Tibial artery (tissue), 4 donors: ENCODE measurements at regions not wholly inside any gene's neighbourhood (a gene's known extent, or its start where the extent isn't known, plus 50 kb on each side); places are given as distances from the start of the nearest gene placed in this dataset.

Experiments
- DNase-seq, 2 donors: peaks; one replicate each; pipeline ENCODE4 v3.0.0-alpha.2; 2019
- H3K27ac ChIP-seq, 2 donors: fragments of 200-600 bp; sonication (generic) in 1 of 2; 1 replicate in 1 of 2; 2 replicates in 1 of 2; pipeline ENCODE4 v1.5.1; 2018 to 2019; ENCODE audit warnings: mild to moderate bottlenecking in 1 of 2
- H3K27me3 ChIP-seq, 2 donors: fragments of 200-600 bp; sonication (generic) in 1 of 2; one replicate each; pipeline versions ENCODE4 v1.5.1 to v1.6.0; 2016 to 2019
- H3K36me3 ChIP-seq, 3 donors: fragments of 200-600 bp; sonication (generic) in 2 of 3; one replicate each; pipeline ENCODE4 v1.5.1; 2016 to 2019; ENCODE audit warnings: mild to moderate bottlenecking in 2 of 3
- H3K4me1 ChIP-seq, 4 donors: fragments of 200-600 bp; sonication (generic) in 2 of 4; 1 replicate in 3 of 4; 2 replicates in 1 of 4; pipeline ENCODE4 v1.5.1; 2016 to 2019
- H3K4me3 ChIP-seq, 2 donors: fragments of 200-600 bp; sonication (generic) in 1 of 2; 1 replicate in 1 of 2; 2 replicates in 1 of 2; pipeline ENCODE4 v1.5.1; 2018 to 2019; ENCODE audit warnings: mild to moderate bottlenecking in 2 of 2
- H3K9me3 ChIP-seq, 3 donors: fragments of 200-600 bp; sonication (generic) in 1 of 3; one replicate each; pipeline ENCODE4 v1.5.1; 2016 to 2019
- intact Hi-C: fragments of 100-400 bp; cut with DNase I; formaldehyde crosslinking; loops from one replicate; pipeline ENCODE4 v1.15.0; 2023; ENCODE audit warnings: low total_unique reads
- TF ChIP-seq, protein P1 (sequence below), 2 experiments: fragments of 200-600 bp in 1 of 2; fragments of 450-650 bp in 1 of 2; IDR thresholded peaks; one replicate each; pipeline ENCODE4 v1.5.1; 2017 to 2019; ENCODE audit warnings: antibody characterized with exemption in 2 of 2, mild to moderate bottlenecking in 1 of 2, moderate library complexity in 1 of 2

DNA sequence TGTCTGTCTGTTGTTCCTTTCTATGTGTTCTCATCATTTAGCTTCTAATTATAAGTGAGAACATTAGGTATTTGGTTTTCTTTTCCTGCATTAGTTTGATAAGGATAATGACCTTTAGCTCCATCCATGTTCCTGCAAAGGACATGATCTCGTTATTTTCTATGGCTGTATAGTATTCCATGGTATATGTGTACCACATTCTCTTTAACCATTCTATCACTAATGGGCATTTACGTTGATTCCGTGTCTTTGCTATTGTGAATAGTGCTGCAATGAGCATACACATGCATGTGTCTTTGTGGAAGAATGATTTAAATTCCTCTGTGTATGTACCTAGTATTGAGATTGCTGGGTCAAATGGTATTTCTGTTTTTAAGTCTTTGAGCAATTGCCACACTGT, 1799.7 kb downstream of the SLITRK5 start:
- Histone ChIP-seq H3K36me3 (no peaks in the 10 kb centered on the region), H3K9me3 (no peaks in the 10 kb centered on the region), H3K4me3 (no peak overlapping the region), H3K27ac (no peak overlapping the region), H3K27me3 (no peaks in the 10 kb centered on the region), H3K4me1 (no peaks in the 10 kb centered on the region)
- TF ChIP-seq, protein P1, sequence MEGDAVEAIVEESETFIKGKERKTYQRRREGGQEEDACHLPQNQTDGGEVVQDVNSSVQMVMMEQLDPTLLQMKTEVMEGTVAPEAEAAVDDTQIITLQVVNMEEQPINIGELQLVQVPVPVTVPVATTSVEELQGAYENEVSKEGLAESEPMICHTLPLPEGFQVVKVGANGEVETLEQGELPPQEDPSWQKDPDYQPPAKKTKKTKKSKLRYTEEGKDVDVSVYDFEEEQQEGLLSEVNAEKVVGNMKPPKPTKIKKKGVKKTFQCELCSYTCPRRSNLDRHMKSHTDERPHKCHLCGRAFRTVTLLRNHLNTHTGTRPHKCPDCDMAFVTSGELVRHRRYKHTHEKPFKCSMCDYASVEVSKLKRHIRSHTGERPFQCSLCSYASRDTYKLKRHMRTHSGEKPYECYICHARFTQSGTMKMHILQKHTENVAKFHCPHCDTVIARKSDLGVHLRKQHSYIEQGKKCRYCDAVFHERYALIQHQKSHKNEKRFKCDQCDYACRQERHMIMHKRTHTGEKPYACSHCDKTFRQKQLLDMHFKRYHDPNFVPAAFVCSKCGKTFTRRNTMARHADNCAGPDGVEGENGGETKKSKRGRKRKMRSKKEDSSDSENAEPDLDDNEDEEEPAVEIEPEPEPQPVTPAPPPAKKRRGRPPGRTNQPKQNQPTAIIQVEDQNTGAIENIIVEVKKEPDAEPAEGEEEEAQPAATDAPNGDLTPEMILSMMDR (IDR thresholded peaks at IDR 0.05) = no peak
- intact Hi-C loops = no loop called here
- no peak for DNase-seq

GRCh38 chr13:89474432-89474831, 1803.3 kb downstream of the SLITRK5 start:
- no peak for DNase-seq
- intact Hi-C loops = no loop called here
- H3K4me3 ChIP-seq = no peak overlapping the region
- H3K36me3 ChIP-seq = no peaks in the 10 kb centered on the region
- H3K27ac ChIP-seq = no peak overlapping the region
- H3K9me3 ChIP-seq = no peaks in the 10 kb centered on the region
- H3K4me1 ChIP-seq = no peaks in the 10 kb centered on the region
- TF ChIP-seq, protein P1 (IDR thresholded peaks at IDR 0.05) = no peak
- no peaks in the 10 kb centered on the region for H3K27me3 ChIP-seq

DNA sequence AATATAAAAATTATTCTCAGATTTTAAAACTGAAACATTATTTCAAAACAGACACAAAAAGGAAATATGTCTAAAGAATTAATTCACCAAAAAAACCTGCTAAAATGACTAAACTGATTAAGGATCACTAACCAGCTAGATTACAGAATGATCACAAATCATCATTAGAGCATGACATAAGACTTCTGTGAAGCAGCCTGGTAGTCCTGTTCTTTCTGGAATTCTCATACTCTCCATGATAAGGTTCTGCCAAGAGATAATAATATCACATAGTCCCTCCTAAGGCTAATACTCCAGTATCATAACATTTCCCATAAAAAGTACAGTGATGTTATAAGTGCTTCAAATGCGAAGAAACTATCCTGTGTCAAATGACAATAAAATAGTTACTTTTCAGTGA, 1814.9 kb downstream of the SLITRK5 start:
- no peak overlapping the region for H3K27ac ChIP-seq
- no peaks in the 10 kb centered on the region for H3K36me3 ChIP-seq
- intact Hi-C loops = no loop called here
- H3K9me3 ChIP-seq = no peaks in the 10 kb centered on the region
- no peaks in the 10 kb centered on the region for H3K27me3 ChIP-seq
- H3K4me1 ChIP-seq = no peaks in the 10 kb centered on the region
- H3K4me3 ChIP-seq = no peak overlapping the region
- DNase-seq = no peak
- TF ChIP-seq, protein P1 (IDR thresholded peaks at IDR 0.05) = no peak

DNA sequence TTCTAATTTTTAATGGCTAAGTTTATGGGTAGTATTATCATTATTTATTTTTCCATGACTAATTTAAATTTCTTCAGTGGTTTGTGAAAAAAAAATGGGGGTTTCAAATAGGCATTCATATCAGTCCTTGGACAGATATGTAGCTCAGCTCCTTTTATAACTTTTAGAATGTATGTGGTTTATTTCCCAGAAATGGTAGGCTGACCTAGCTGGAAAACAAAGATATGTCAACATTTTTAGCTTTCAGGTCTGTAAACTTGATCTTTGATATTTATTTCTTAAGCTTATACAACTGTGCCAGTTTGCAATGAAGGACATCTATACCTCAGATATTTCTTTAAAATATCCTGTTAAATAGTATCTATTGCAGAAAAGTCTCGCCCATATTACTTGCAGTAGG, 1815.5 kb downstream of the SLITRK5 start:
- H3K9me3 ChIP-seq = no peaks in the 10 kb centered on the region
- no peaks in the 10 kb centered on the region for H3K36me3 ChIP-seq
- intact Hi-C loops = no loop called here
- TF ChIP-seq, protein P1 (IDR thresholded peaks at IDR 0.05) = no peak
- H3K4me3 ChIP-seq = no peak overlapping the region
- H3K27me3 ChIP-seq = no peaks in the 10 kb centered on the region
- no peaks in the 10 kb centered on the region for H3K4me1 ChIP-seq
- H3K27ac ChIP-seq = no peak overlapping the region
- DNase-seq = no peak

- intact Hi-C loops = no loop called here
- TF ChIP-seq, protein P1 (IDR thresholded peaks at IDR 0.05) = no peak
- Histone ChIP-seq H3K36me3 (no peaks in the 10 kb centered on the region), H3K27me3 (no peaks in the 10 kb centered on the region), H3K4me3 (no peak overlapping the region), H3K4me1 (no peaks in the 10 kb centered on the region), H3K27ac (no peak overlapping the region), H3K9me3 (no peaks in the 10 kb centered on the region)
- DNase-seq = no peak
Measured at GRCh38 chr13:89490661-89491060, 1819.5 kb downstream of the SLITRK5 start.

- Histone ChIP-seq H3K36me3 (no peaks in the 10 kb centered on the region), H3K4me1 (no peaks in the 10 kb centered on the region), H3K27me3 (no peaks in the 10 kb centered on the region), H3K4me3 (no peak overlapping the region), H3K27ac (no peak overlapping the region), H3K9me3 (no peaks in the 10 kb centered on the region)
- TF ChIP-seq, protein P1 (IDR thresholded peaks at IDR 0.05) = no peak
- intact Hi-C loops = no loop called here
- no peak for DNase-seq
Measured at GRCh38 chr13:89496478-89496877, 1825.3 kb downstream of the SLITRK5 start.
